HG03064 (cell line): ENCODE measurements at regions not wholly inside any gene's neighbourhood (a gene's known extent, or its start where the extent isn't known, plus 50 kb on each side); places are given as distances from the start of the nearest gene placed in this dataset.
"Not testable (repeated sequence)": the region's sequence is repeated elsewhere in the genome, so short reads cannot be mapped to it uniquely, and the experiment has no call there.

ENCODE experiments used
- ATAC-seq: cut with Tn5 transposase; IDR thresholded peaks from one replicate; pipeline ENCODE4 v1.9.1; 2021; ENCODE audit warnings: low read depth; ENCODE audit not compliant: unreplicated experiment

GRCh38 chr12:20150835-20151422, 217.4 kb upstream of the PDE3A start:
- no peak for ATAC-seq

- no peak for ATAC-seq
Observed at GRCh38 chr12:20154052-20154451, 214.3 kb upstream of the PDE3A start.

GRCh38 chr12:20155374-20155773, 213.0 kb upstream of the PDE3A start:
- no peak for ATAC-seq

- ATAC-seq, result not testable (repeated sequence)
Observed at GRCh38 chr12:20160899-20161298, 207.4 kb upstream of the PDE3A start.

- ATAC-seq, result no peak
Observed at GRCh38 chr12:20174528-20175175, 193.7 kb upstream of the PDE3A start.

- ATAC-seq, result no peak
Observed at GRCh38 chr12:20175704-20176388, 192.5 kb upstream of the PDE3A start.

GRCh38 chr12:20181416-20182180, 186.7 kb upstream of the PDE3A start:
- ATAC-seq, result no peak

GRCh38 chr12:20183563-20183962, 184.8 kb upstream of the PDE3A start:
- no peak for ATAC-seq

GRCh38 chr12:20184514-20184913, 183.8 kb upstream of the PDE3A start:
- ATAC-seq, result no peak

- ATAC-seq, result no peak
Observed at GRCh38 chr12:20187456-20187855, 180.9 kb upstream of the PDE3A start.

GRCh38 chr12:20188930-20189653, 179.2 kb upstream of the PDE3A start:
- no peak for ATAC-seq

- ATAC-seq, result no peak
Observed at GRCh38 chr12:20189767-20190166, 178.6 kb upstream of the PDE3A start.

- no peak for ATAC-seq
Observed at GRCh38 chr12:20194171-20194570, 174.2 kb upstream of the PDE3A start.

GRCh38 chr12:20196767-20197166, 171.6 kb upstream of the PDE3A start:
- ATAC-seq, result no peak

- no peak for ATAC-seq
Observed at GRCh38 chr12:20197411-20197810, 170.9 kb upstream of the PDE3A start.

- ATAC-seq, result no peak
Observed at GRCh38 chr12:20199780-20200179, 168.6 kb upstream of the PDE3A start.

- no peak for ATAC-seq
Observed at GRCh38 chr12:20201733-20202132, 166.6 kb upstream of the PDE3A start.

GRCh38 chr12:20205854-20206253, 162.5 kb upstream of the PDE3A start:
- no peak for ATAC-seq

- no peak for ATAC-seq
Observed at GRCh38 chr12:20206410-20206809, 161.9 kb upstream of the PDE3A start.

- no peak for ATAC-seq
Observed at GRCh38 chr12:20210621-20211215, 157.6 kb upstream of the PDE3A start.
